HEK293 (cell line): ENCODE measurements at regions not wholly inside any gene's neighbourhood (a gene's known extent, or its start where the extent isn't known, plus 50 kb on each side); places are given as distances from the start of the nearest gene placed in this dataset.

ENCODE experiments used
- CTCF ChIA-PET: fragments of 350-600 bp; formaldehyde crosslinking; extraction: SDS; loops from one replicate; lab custom pipeline; 2021; ENCODE audit warnings: antibody characterized with exemption; lab: Yijun Ruan, JAX
- POLR2A ChIA-PET: fragments of 300-600 bp; formaldehyde crosslinking; extraction: SDS; loops from one replicate; lab custom pipeline; 2020; ENCODE audit warnings: antibody characterized with exemption, inconsistent platforms; lab: Yijun Ruan, JAX
- H3K27ac ChIP-seq: fragments of 200-500 bp; sonication (Bioruptor generic); 2 replicates; pipeline ENCODE4 v1.5.1; 2014; ENCODE audit warnings: low read depth, low read length, control low read depth, inconsistent platforms; ENCODE audit errors: extremely low read depth
- H3K36me3 ChIP-seq, 2 experiments: fragments of 200-500 bp in 1 of 2; sonication (Bioruptor generic) in 1 of 2; 1 replicate in 1 of 2; 2 replicates in 1 of 2; pipeline ENCODE4 v1.5.1; 2014 to 2017; ENCODE audit warnings: inconsistent platforms in 2 of 2, low read length in 2 of 2; ENCODE audit not compliant: control insufficient read depth in 2 of 2, insufficient read depth in 1 of 2
- H3K4me1 ChIP-seq: fragments of 200-500 bp; sonication (Bioruptor generic); 2 replicates; pipeline ENCODE4 v1.5.1; 2014; ENCODE audit warnings: mild to moderate bottlenecking, low read length, inconsistent platforms; ENCODE audit not compliant: control insufficient read depth, insufficient read depth
- H3K4me3 ChIP-seq: 2 replicates; pipeline ENCODE4 v1.5.1; 2011; ENCODE audit warnings: low read depth, mild to moderate bottlenecking, control low read depth, low read length, moderate library complexity
- H3K9me3 ChIP-seq: fragments of 200-500 bp; sonication (Bioruptor generic); 2 replicates; pipeline ENCODE4 v1.5.1; 2014; ENCODE audit warnings: low read depth, low read length, inconsistent platforms; ENCODE audit not compliant: control insufficient read depth, insufficient read depth
- HIC1 ChIP-seq: fragments of 450-650 bp; formaldehyde crosslinking; IDR thresholded peaks from 2 replicates; pipeline ENCODE4 v1.5.1; 2016; ENCODE audit warnings: missing biosample characterization, missing genetic modification characterization
- HOXA7 ChIP-seq: sonication (generic); formaldehyde crosslinking; IDR thresholded peaks from 2 replicates; pipeline ENCODE4 v1.8.1; 2022; ENCODE audit warnings: missing genetic modification reagents, borderline replicate concordance
- HOXC10 ChIP-seq: sonication (generic); formaldehyde crosslinking; IDR thresholded peaks from 2 replicates; pipeline ENCODE4 v1.8.1; 2023; ENCODE audit warnings: mild to moderate bottlenecking, missing genetic modification reagents
- KLF10 ChIP-seq: fragments of 450-650 bp; IDR thresholded peaks from 2 replicates; pipeline ENCODE4 v1.5.1; 2018; ENCODE audit warnings: missing biosample characterization, mild to moderate bottlenecking, missing genetic modification characterization
- KLF8 ChIP-seq: fragments of 450-650 bp; formaldehyde crosslinking; IDR thresholded peaks from 2 replicates; pipeline ENCODE4 v1.5.1; 2016; ENCODE audit warnings: missing biosample characterization, missing genetic modification characterization
- SP7 ChIP-seq: fragments of 450-650 bp; formaldehyde crosslinking; IDR thresholded peaks from 2 replicates; pipeline ENCODE4 v1.5.1; 2016; ENCODE audit warnings: missing biosample characterization, missing genetic modification characterization
- ZNF112 ChIP-seq: fragments of 450-650 bp; formaldehyde crosslinking; IDR thresholded peaks from 2 replicates; pipeline ENCODE4 v1.5.0; 2017; ENCODE audit warnings: missing biosample characterization, missing genetic modification characterization
- ZNF140 ChIP-seq: fragments of 450-650 bp; formaldehyde crosslinking; IDR thresholded peaks from 2 replicates; pipeline ENCODE4 v1.5.1; 2016; ENCODE audit warnings: missing biosample characterization, missing genetic modification characterization
- ZNF174 ChIP-seq: fragments of 450-650 bp; formaldehyde crosslinking; IDR thresholded peaks from 2 replicates; pipeline ENCODE4 v1.5.0; 2017; ENCODE audit warnings: missing biosample characterization, mild to moderate bottlenecking, missing genetic modification characterization
- ZNF175 ChIP-seq: fragments of 450-650 bp; formaldehyde crosslinking; IDR thresholded peaks from 2 replicates; pipeline ENCODE4 v1.5.1; 2016; ENCODE audit warnings: missing biosample characterization, missing genetic modification characterization
- ZNF19 ChIP-seq: fragments of 450-650 bp; formaldehyde crosslinking; IDR thresholded peaks from 2 replicates; pipeline ENCODE4; 2016; ENCODE audit warnings: missing biosample characterization, missing genetic modification characterization, low read depth
- ZNF214 ChIP-seq: fragments of 450-650 bp; formaldehyde crosslinking; IDR thresholded peaks from 2 replicates; pipeline ENCODE4 v1.5.1; 2017; ENCODE audit warnings: missing biosample characterization, mild to moderate bottlenecking, missing genetic modification characterization, borderline replicate concordance
- ZNF324 ChIP-seq: fragments of 450-650 bp; formaldehyde crosslinking; IDR thresholded peaks from 2 replicates; pipeline ENCODE4 v1.5.1; 2016; ENCODE audit warnings: missing biosample characterization, missing genetic modification characterization
- ZNF350 ChIP-seq: fragments of 450-650 bp; formaldehyde crosslinking; IDR thresholded peaks from 2 replicates; pipeline ENCODE4 v1.5.0; 2017; ENCODE audit warnings: missing biosample characterization, mild to moderate bottlenecking, missing genetic modification characterization
- ZNF37A ChIP-seq: fragments of 450-650 bp; IDR thresholded peaks from 2 replicates; pipeline ENCODE4 v1.5.1; 2018; ENCODE audit warnings: missing biosample characterization, missing genetic modification characterization
- ZNF416 ChIP-seq: fragments of 450-650 bp; formaldehyde crosslinking; IDR thresholded peaks from 2 replicates; pipeline ENCODE4 v1.5.1; 2016; ENCODE audit warnings: missing biosample characterization, missing genetic modification characterization
- ZNF426 ChIP-seq: fragments of 450-650 bp; formaldehyde crosslinking; IDR thresholded peaks from 2 replicates; pipeline ENCODE4 v1.5.1; 2017; ENCODE audit warnings: missing biosample characterization, missing genetic modification characterization, mild to moderate bottlenecking, inconsistent platforms, moderate library complexity
- ZNF549 ChIP-seq: fragments of 450-650 bp; IDR thresholded peaks from 2 replicates; pipeline ENCODE4 v1.5.1; 2018; ENCODE audit warnings: missing biosample characterization, missing genetic modification characterization, mild to moderate bottlenecking, inconsistent platforms, moderate library complexity
- ZNF560 ChIP-seq: fragments of 450-650 bp; formaldehyde crosslinking; IDR thresholded peaks from 2 replicates; pipeline ENCODE4 v1.5.1; 2017; ENCODE audit warnings: missing biosample characterization, missing genetic modification characterization, borderline replicate concordance
- ZNF596 ChIP-seq: fragments of 450-650 bp; IDR thresholded peaks from 2 replicates; pipeline ENCODE4 v1.5.0; 2018; ENCODE audit warnings: missing biosample characterization, mild to moderate bottlenecking, missing genetic modification characterization, moderate library complexity
- ZNF623 ChIP-seq: fragments of 450-650 bp; formaldehyde crosslinking; IDR thresholded peaks from 2 replicates; pipeline ENCODE4 v1.5.1; 2016; ENCODE audit warnings: missing biosample characterization, missing genetic modification characterization
- ZNF624 ChIP-seq: fragments of 450-650 bp; formaldehyde crosslinking; IDR thresholded peaks from 2 replicates; pipeline ENCODE4 v1.5.1; 2017; ENCODE audit warnings: missing biosample characterization, missing genetic modification characterization
- ZNF626 ChIP-seq: fragments of 450-650 bp; sonication (Bioruptor Pico); formaldehyde crosslinking; IDR thresholded peaks from 2 replicates; pipeline ENCODE4 v1.5.1; 2018; ENCODE audit warnings: missing biosample characterization, missing genetic modification characterization, inconsistent platforms
- ZNF629 ChIP-seq: fragments of 450-650 bp; formaldehyde crosslinking; IDR thresholded peaks from 2 replicates; pipeline ENCODE4 v1.5.1; 2017; ENCODE audit warnings: missing biosample characterization, missing genetic modification characterization
- ZXDB ChIP-seq: fragments of 450-650 bp; formaldehyde crosslinking; IDR thresholded peaks from 2 replicates; pipeline ENCODE4 v1.5.1; 2016; ENCODE audit warnings: missing biosample characterization, missing genetic modification characterization
- TF ChIP-seq, protein P1 (sequence below): fragments of 450-650 bp; formaldehyde crosslinking; IDR thresholded peaks from 2 replicates; pipeline ENCODE4 v1.5.1; 2017; ENCODE audit warnings: missing biosample characterization, missing genetic modification characterization
- TF ChIP-seq, protein P2 (sequence below): fragments of 450-650 bp; formaldehyde crosslinking; IDR thresholded peaks from 2 replicates; pipeline ENCODE4 v1.5.1; 2016; ENCODE audit warnings: missing biosample characterization, missing genetic modification characterization, borderline replicate concordance
- TF ChIP-seq, protein P3 (sequence below): fragments of 450-650 bp; formaldehyde crosslinking; IDR thresholded peaks from 2 replicates; pipeline ENCODE4 v1.5.1; 2016; ENCODE audit warnings: missing biosample characterization, missing genetic modification characterization

DNA sequence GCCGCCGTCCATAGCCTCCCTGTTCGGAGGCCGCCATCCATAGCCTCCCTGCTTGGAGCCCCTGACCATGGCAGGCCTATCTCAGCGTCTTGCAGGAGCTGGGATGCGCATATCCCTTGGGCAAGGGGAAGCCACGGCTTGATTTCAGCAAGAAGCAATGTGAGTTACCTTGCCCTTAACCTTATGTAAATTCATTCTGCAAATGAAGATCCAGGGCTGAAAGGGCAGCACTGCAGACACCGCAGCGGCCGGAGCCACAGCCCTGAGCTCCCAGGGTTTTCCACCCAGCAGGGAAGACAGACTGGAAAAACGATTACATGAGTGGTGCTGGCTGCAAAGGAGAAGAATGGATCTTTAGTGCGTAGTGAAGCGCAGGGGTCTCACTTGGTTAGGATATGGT, 95.8 kb downstream of the SEC61G start:
- POLR2A ChIA-PET: no interaction called here
- Histone ChIP-seq H3K4me1 (no peaks in the 10 kb centered on the region), H3K4me3 (no peak overlapping the region), H3K36me3 (no peaks in the 10 kb centered on the region)
- TF ChIP-seq ZNF324 (no peak), ZNF596 (tag by site-specific recombination) (no peak), ZNF214 (tag by site-specific recombination) (no peak), ZNF560 (tag by site-specific recombination) (no peak), ZNF175 (tag by site-specific recombination) (no peak), ZXDB (no peak), HOXA7 (CRISPR knock-in tag) (no peak), ZNF140 (tag by site-specific recombination) (no peak)
- TF ChIP-seq, protein P1, sequence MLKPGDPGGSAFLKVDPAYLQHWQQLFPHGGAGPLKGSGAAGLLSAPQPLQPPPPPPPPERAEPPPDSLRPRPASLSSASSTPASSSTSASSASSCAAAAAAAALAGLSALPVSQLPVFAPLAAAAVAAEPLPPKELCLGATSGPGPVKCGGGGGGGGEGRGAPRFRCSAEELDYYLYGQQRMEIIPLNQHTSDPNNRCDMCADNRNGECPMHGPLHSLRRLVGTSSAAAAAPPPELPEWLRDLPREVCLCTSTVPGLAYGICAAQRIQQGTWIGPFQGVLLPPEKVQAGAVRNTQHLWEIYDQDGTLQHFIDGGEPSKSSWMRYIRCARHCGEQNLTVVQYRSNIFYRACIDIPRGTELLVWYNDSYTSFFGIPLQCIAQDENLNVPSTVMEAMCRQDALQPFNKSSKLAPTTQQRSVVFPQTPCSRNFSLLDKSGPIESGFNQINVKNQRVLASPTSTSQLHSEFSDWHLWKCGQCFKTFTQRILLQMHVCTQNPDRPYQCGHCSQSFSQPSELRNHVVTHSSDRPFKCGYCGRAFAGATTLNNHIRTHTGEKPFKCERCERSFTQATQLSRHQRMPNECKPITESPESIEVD: no peak
- TF ChIP-seq, protein P2, sequence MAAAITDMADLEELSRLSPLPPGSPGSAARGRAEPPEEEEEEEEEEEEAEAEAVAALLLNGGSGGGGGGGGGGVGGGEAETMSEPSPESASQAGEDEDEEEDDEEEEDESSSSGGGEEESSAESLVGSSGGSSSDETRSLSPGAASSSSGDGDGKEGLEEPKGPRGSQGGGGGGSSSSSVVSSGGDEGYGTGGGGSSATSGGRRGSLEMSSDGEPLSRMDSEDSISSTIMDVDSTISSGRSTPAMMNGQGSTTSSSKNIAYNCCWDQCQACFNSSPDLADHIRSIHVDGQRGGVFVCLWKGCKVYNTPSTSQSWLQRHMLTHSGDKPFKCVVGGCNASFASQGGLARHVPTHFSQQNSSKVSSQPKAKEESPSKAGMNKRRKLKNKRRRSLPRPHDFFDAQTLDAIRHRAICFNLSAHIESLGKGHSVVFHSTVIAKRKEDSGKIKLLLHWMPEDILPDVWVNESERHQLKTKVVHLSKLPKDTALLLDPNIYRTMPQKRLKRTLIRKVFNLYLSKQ (tag by site-specific recombination): no peak
- TF ChIP-seq, all 188 proteins: peak for 0
- Histone ChIP-seq H3K27ac (no peak overlapping the region), H3K9me3 (no peaks in the 10 kb centered on the region)
- CTCF ChIA-PET: no interaction called here

DNA sequence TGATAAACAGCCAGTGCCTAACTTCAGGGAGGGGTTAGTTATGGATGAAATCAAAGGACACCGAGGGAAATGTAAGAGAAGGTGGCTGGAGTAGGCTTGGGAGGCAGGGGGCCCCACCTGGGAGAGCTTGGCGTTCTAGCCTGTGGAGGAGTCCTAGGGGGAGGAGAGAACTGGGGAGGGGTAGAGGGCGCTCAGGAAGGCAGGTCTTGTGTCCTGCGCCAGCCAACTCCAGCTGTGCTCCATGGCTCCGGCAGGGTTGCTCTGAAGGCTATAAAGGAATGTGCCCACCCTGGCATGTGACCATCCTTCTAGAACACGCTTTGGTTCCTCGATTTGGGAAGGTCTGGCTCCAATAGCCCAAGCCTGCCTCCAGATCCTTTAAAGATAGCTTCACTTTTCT, 96.3 kb downstream of the SEC61G start:
- Histone ChIP-seq H3K27ac (no peak overlapping the region), H3K36me3 (no peaks in the 10 kb centered on the region), H3K9me3 (no peaks in the 10 kb centered on the region), H3K4me3 (no peak overlapping the region), H3K4me1 (no peaks in the 10 kb centered on the region)
- POLR2A ChIA-PET: no interaction called here
- CTCF ChIA-PET: no interaction called here
- TF ChIP-seq, protein P3, sequence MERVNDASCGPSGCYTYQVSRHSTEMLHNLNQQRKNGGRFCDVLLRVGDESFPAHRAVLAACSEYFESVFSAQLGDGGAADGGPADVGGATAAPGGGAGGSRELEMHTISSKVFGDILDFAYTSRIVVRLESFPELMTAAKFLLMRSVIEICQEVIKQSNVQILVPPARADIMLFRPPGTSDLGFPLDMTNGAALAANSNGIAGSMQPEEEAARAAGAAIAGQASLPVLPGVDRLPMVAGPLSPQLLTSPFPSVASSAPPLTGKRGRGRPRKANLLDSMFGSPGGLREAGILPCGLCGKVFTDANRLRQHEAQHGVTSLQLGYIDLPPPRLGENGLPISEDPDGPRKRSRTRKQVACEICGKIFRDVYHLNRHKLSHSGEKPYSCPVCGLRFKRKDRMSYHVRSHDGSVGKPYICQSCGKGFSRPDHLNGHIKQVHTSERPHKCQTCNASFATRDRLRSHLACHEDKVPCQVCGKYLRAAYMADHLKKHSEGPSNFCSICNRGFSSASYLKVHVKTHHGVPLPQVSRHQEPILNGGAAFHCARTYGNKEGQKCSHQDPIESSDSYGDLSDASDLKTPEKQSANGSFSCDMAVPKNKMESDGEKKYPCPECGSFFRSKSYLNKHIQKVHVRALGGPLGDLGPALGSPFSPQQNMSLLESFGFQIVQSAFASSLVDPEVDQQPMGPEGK: no peak
- no peak for TF ChIP-seq ZNF624 (tag by site-specific recombination)
- TF ChIP-seq KLF10 (tag by site-specific recombination): no peak

GRCh38 chr7:54653905-54654304, 105.1 kb downstream of the SEC61G start:
- Histone ChIP-seq H3K4me3 (no peak overlapping the region), H3K9me3 (no peaks in the 10 kb centered on the region), H3K36me3 (no peaks in the 10 kb centered on the region), H3K4me1 (no peaks in the 10 kb centered on the region), H3K27ac (no peak overlapping the region)
- ChIA-PET POLR2A (no interaction called here), CTCF (no interaction called here)
- TF ChIP-seq ZNF623 (no peak), HOXC10 (CRISPR knock-in tag) (no peak), ZNF416 (tag by site-specific recombination) (no peak), ZNF140 (tag by site-specific recombination) (no peak), ZNF626 (no peak), ZNF174 (tag by site-specific recombination) (no peak), SP7 (tag by site-specific recombination) (no peak), KLF8 (tag by site-specific recombination) (no peak), HIC1 (tag by site-specific recombination) (no peak), ZNF19 (tag by site-specific recombination) (no peak), ZNF549 (tag by site-specific recombination) (no peak), ZNF37A (no peak), ZNF112 (tag by site-specific recombination) (no peak), ZNF350 (tag by site-specific recombination) (no peak), ZNF426 (no peak), ZNF629 (tag by site-specific recombination) (no peak)
